Activated CD4-positive, alpha-beta memory T cell treated with anti-CD3 and anti-CD28 coated beads for 36 hours (primary cell): ENCODE measurements at regions not wholly inside any gene's neighbourhood (a gene's known extent, or its start where the extent isn't known, plus 50 kb on each side); places are given as distances from the start of the nearest gene placed in this dataset.

ENCODE experiments used
- CTCF ChIA-PET: fragments of 350-600 bp; sonication (Branson Sonifier 250); formaldehyde crosslinking; loops from one replicate; lab custom pipeline; 2021; ENCODE audit warnings: antibody characterized with exemption, inconsistent platforms; lab: Charles Lee
- POLR2A ChIA-PET: fragments of 350-600 bp; sonication (Branson Sonifier 250); formaldehyde crosslinking; loops from one replicate; lab custom pipeline; 2021; ENCODE audit warnings: antibody characterized with exemption; lab: Charles Lee
- DNase-seq: peaks from one replicate; pipeline ENCODE4 v3.0.0-alpha.2; 2020
- H3K27ac Mint-ChIP-seq: one replicate; pipeline ENCODE4 v1.8.0; 2021; ENCODE audit warnings: mixed read lengths
- H3K27me3 Mint-ChIP-seq: one replicate; pipeline ENCODE4 v1.8.0; 2021; ENCODE audit warnings: mixed read lengths
- H3K36me3 Mint-ChIP-seq: one replicate; pipeline ENCODE4 v1.8.0; 2021; ENCODE audit warnings: mixed read lengths
- H3K4me1 Mint-ChIP-seq: one replicate; pipeline ENCODE4 v1.8.0; 2021; ENCODE audit warnings: low read depth, mixed read lengths
- H3K4me3 Mint-ChIP-seq: one replicate; pipeline ENCODE4 v1.8.0; 2021; ENCODE audit warnings: mild to moderate bottlenecking, mixed read lengths
- H3K9me3 Mint-ChIP-seq: one replicate; pipeline ENCODE4 v1.8.0; 2021; ENCODE audit warnings: mixed read lengths
- intact Hi-C: fragments of 100-400 bp; cut with micrococcal nuclease; formaldehyde crosslinking; loops from one replicate; pipeline ENCODE4 v1.15.1; 2023

DNA sequence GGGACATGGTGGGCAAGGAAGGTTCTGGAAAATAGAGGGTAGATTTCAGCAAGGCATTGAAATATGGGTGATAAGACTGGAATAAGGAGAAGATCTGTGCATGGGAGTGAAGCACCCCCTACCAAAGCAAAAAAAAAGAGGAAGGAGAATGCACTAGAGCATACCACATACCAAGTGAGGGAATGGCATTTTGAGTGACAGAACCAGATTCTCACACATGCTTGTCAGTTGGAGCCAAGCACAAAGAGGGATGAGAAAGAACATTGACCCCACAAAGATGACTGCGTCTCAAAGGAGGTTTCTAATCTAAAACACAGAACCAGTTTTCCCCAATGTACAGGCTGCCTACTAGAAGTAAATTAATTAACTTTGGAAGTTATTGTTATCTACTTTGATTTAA lies 140.3 kb upstream of the SMAD1 start:
- no peak for DNase-seq
- intact Hi-C loops, result no loop called here
- Mint-ChIP-seq H3K4me3 (no peak overlapping the region), H3K27me3 (no peaks in the 10 kb centered on the region), H3K27ac (no peak overlapping the region), H3K36me3 (no peaks in the 10 kb centered on the region), H3K9me3 (no peaks in the 10 kb centered on the region), H3K4me1 (no peaks in the 10 kb centered on the region)
- ChIA-PET CTCF (no interaction called here), POLR2A (no interaction called here)

DNA sequence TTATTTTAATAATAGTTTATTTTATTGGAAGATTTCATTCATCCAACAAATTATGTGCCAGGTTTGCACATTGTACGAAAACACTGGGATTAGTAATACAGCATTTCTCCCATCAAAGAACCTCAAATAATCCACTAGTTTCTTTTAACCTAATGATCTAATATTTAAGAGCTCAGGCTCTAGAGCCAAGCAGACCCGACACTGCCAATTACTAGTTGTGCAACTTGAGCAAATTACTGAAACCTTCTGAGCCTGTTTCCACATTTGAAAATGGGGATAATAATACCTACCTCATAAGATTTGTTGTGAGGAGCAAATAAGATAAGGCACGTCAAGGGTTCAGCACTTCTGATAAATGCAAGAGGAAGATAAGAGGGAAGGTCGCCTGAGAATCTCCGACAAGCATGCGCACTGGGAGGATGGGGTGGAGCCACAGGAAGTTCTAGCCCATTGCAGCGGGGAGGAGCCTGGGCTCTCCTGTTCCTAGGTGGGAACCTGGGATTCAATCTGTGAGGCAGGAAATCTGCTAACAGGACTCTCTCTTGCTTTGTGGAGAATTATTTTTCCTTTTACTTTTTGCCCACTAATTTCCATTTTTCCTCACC lies 141.5 kb upstream of the SMAD1 start:
- H3K4me3 Mint-ChIP-seq, result no peak overlapping the region
- no peaks in the 10 kb centered on the region for H3K9me3 Mint-ChIP-seq
- DNase-seq, result no peak
- ChIA-PET CTCF (no interaction called here), POLR2A (no interaction called here)
- no peaks in the 10 kb centered on the region for H3K27me3 Mint-ChIP-seq
- H3K4me1 Mint-ChIP-seq, result no peaks in the 10 kb centered on the region
- H3K27ac Mint-ChIP-seq, result no peak overlapping the region
- intact Hi-C loops, result no loop called here
- no peaks in the 10 kb centered on the region for H3K36me3 Mint-ChIP-seq

DNA sequence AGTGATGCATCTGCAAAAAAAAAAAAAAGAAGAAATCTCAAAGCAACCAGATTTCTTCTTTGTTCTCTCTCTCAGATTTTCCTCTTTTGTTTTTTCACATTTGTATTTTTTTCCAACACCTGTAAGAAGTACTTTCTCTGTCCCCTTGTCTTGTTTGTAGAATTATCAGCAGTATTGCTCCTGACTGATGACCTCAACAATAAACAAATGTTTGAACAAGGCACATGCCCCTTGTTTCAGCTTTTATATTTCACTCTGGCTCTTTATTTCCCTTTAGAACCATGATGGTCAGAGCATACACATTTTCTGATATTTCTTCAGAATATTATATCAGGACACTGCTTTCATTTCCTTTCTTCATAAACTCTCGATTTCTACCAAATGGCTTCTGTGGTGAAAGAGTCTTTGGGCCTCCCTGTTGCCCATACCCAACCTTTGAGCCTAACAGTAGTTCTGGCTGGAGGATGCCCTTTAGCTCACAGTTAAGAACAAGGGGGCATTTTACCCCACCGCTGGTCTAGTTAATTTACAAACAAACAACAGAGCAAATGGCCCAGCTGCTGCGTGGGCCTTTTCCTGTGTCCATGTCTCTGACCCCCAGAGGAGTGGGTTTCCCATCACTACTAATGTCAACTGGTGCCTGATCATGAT lies 142.5 kb upstream of the SMAD1 start:
- DNase-seq, result no peak
- Mint-ChIP-seq H3K27ac (no peak overlapping the region), H3K36me3 (no peaks in the 10 kb centered on the region), H3K27me3 (no peaks in the 10 kb centered on the region), H3K4me1 (no peaks in the 10 kb centered on the region), H3K9me3 (no peaks in the 10 kb centered on the region), H3K4me3 (no peak overlapping the region)
- ChIA-PET CTCF (no interaction called here), POLR2A (interaction anchor here (0.6 kb wide), 1 partner anchor 9 kb away, joined by 3 read pairs; no protein-coding TSS in a partner anchor)
- intact Hi-C loops, result no loop called here

DNA sequence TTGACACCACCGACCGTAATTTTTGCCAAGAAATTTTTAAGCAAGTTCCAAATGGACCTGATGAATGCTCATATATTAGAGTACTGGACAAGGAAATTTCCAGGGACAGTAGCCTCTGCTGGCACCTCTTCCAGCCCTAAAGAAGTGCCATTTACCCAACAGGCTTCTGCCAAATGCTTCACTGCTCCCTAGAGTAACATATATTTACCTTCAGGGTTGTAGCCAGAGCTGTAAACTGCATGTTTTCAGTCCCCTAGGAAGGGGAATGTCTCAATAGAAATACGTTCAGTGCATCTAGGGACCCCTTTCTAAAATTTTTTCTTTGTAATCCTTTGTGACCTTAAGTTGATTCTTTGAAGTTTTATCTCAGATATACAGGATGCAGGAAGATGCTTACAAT lies 143.1 kb upstream of the SMAD1 start:
- no peaks in the 10 kb centered on the region for H3K4me1 Mint-ChIP-seq
- H3K9me3 Mint-ChIP-seq, result no peaks in the 10 kb centered on the region

DNA sequence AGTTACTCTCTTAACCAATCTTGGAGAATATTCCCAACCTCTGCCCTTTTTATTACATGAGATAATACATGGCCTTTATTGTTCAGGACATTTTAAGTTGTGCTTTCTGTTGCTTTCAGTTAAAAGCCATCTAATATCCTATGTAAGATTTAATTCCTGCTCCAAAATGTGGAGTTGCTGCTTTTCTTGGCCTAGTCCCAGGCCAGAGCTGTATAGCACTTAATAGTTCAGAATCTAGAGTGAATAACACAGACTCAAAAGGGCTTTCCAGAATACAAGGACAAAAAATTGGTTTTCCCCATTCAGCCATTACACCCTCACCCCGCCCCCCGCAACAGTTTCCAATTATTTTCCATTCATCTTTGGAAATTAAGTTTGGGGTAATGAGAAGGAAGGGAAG lies 144.3 kb upstream of the SMAD1 start:
- ChIA-PET POLR2A (no interaction called here), CTCF (no interaction called here)
- Mint-ChIP-seq H3K36me3 (no peaks in the 10 kb centered on the region), H3K27me3 (peaks cover 3% of the 10 kb centered on the region), H3K9me3 (no peaks in the 10 kb centered on the region), H3K4me3 (no peak overlapping the region), H3K4me1 (no peaks in the 10 kb centered on the region), H3K27ac (no peak overlapping the region)
- DNase-seq, result no peak
- intact Hi-C loops, result no loop called here

More for the DNA sequence above, 143.1 kb upstream of the SMAD1 start:
- Mint-ChIP-seq H3K36me3 (no peaks in the 10 kb centered on the region), H3K4me3 (no peak overlapping the region), H3K27me3 (no peaks in the 10 kb centered on the region), H3K27ac (no peak overlapping the region)
- intact Hi-C loops, result no loop called here
- POLR2A ChIA-PET, result no interaction called here
- CTCF ChIA-PET, result no interaction called here
- no peak for DNase-seq

DNA sequence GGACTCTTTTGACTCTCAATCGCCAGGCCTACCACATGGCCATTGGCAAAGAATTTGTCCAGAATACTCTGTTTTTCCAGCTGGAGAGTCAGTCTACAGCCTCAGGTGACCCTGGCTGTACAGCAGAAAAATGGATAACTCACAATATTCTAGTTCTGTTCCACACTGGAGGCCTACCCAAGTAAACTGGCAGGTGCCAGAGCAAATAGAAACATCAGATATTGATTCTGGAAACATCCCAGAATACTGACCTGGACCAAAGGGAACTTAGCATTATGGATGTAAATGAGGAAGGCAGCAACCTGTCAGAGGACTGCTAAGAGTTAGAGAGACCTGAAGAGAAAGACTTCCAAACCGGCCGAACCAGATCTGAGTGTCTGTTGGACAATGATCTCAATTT lies 147.9 kb upstream of the SMAD1 start:
- CTCF ChIA-PET, result no interaction called here

DNA sequence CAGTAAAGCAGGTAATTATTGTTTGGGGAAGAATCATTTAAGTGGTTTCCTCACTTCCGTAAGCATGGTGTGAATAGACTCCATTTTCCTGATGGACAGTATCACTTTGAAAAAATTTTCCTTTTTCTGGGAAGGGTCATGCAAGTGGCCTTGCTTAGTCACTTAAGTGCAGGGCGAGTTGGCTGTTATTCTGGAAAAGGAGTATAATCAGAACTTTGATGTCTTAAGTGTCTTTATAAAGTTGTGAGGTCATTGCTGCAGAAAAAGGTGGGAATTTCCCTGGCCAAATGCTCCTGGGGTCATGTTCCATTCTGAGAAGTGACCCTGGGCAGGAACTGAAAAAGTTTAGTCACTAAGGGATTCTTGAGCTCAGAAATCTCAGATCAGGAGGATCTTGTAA lies 146.1 kb upstream of the OTUD4 start:
- no peak overlapping the region for H3K4me3 Mint-ChIP-seq
- H3K27me3 Mint-ChIP-seq, result peaks cover 11% of the 10 kb centered on the region
- H3K36me3 Mint-ChIP-seq, result no peaks in the 10 kb centered on the region
- ChIA-PET POLR2A (no interaction called here), CTCF (no interaction called here)
- intact Hi-C loops, result no loop called here
- H3K4me1 Mint-ChIP-seq, result no peaks in the 10 kb centered on the region
- no peaks in the 10 kb centered on the region for H3K9me3 Mint-ChIP-seq
- no peak overlapping the region for H3K27ac Mint-ChIP-seq
- DNase-seq, result no peak

More for the DNA sequence above, 147.9 kb upstream of the SMAD1 start:
- Mint-ChIP-seq H3K27me3 (peaks cover 5% of the 10 kb centered on the region), H3K4me1 (no peaks in the 10 kb centered on the region), H3K9me3 (no peaks in the 10 kb centered on the region), H3K4me3 (no peak overlapping the region), H3K36me3 (no peaks in the 10 kb centered on the region), H3K27ac (no peak overlapping the region)
- intact Hi-C loops, result no loop called here
- DNase-seq, result no peak
- POLR2A ChIA-PET, result no interaction called here

DNA sequence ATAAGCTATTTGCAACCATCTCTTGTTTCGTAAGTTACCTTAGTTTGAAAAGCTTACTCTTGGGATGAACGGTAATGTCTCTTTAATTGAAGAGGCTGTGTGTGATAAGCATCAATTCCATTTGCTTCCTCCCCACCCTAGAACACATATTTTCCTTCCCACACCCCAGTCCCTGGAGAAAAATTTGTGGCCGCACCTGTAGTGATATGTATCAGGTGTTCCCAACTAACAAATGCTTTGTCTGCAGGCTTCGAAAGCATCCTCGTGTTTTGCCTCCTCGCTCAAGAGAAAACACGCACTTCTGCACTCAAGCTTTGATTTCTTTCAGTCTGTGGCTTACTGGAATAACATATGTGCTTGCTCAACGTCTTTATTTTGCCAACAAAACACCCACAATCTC lies 143.8 kb upstream of the OTUD4 start:
- intact Hi-C loops, result no loop called here

DNA sequence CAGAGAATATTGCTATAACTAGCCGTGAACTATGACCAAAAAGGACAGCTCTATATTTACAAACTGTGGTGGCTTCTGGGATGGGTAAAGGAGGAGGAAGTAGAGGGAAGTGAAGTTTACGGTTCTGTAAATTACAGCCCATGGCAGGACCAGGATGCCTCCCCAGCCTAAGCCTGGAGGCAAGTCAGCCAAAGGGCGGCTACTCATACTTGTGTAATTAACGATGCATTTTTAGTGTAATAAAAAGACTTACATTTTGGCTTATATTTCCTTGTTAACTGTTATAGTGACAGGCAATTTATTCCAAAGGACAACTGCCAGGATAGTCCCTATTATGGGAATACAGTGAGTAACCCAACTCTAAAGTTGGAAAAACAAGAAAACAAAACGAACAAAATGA lies 139.9 kb upstream of the OTUD4 start:
- H3K27me3 Mint-ChIP-seq, result peaks cover 12% of the 10 kb centered on the region
- H3K9me3 Mint-ChIP-seq, result no peaks in the 10 kb centered on the region
- POLR2A ChIA-PET, result no interaction called here
- intact Hi-C loops, result no loop called here
- CTCF ChIA-PET, result interaction anchor here (0.6 kb wide), 1 partner anchor 1150 kb away, joined by 3 read pairs; no protein-coding TSS in a partner anchor
- no peak overlapping the region for H3K4me3 Mint-ChIP-seq
- H3K4me1 Mint-ChIP-seq, result no peaks in the 10 kb centered on the region
- H3K27ac Mint-ChIP-seq, result no peak overlapping the region
- H3K36me3 Mint-ChIP-seq, result no peaks in the 10 kb centered on the region
- no peak for DNase-seq

More for the DNA sequence above, 143.8 kb upstream of the OTUD4 start:
- no peaks in the 10 kb centered on the region for H3K9me3 Mint-ChIP-seq
- no peak for DNase-seq
- no peaks in the 10 kb centered on the region for H3K36me3 Mint-ChIP-seq
- ChIA-PET CTCF (no interaction called here), POLR2A (no interaction called here)
- no peak overlapping the region for H3K4me3 Mint-ChIP-seq
- H3K27me3 Mint-ChIP-seq, result peaks cover 11% of the 10 kb centered on the region
- no peak overlapping the region for H3K27ac Mint-ChIP-seq
- no peaks in the 10 kb centered on the region for H3K4me1 Mint-ChIP-seq

DNA sequence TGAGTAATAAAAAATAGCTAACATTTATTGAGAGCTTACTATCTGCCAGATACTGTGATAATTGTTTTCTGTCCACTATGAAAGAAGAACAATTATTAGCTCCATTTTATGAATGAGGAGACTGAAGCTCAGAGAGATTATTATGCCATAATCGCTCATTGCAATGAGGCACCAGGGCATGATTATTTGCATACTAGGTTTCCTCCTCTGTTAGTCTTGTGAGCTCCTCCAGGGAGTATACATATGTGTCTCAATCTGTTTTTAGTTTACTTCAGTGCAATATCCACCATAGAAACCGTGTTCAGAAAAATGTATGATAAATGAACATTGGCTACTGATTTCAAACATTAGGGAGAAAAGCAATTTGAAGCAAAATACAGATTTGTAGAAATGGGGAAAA lies 139.4 kb upstream of the OTUD4 start:
- DNase-seq, result no peak
- Mint-ChIP-seq H3K9me3 (no peaks in the 10 kb centered on the region), H3K27ac (no peak overlapping the region), H3K27me3 (peaks cover 13% of the 10 kb centered on the region), H3K36me3 (no peaks in the 10 kb centered on the region), H3K4me3 (no peak overlapping the region), H3K4me1 (no peaks in the 10 kb centered on the region)
- ChIA-PET POLR2A (no interaction called here), CTCF (no interaction called here)
- intact Hi-C loops, result no loop called here

DNA sequence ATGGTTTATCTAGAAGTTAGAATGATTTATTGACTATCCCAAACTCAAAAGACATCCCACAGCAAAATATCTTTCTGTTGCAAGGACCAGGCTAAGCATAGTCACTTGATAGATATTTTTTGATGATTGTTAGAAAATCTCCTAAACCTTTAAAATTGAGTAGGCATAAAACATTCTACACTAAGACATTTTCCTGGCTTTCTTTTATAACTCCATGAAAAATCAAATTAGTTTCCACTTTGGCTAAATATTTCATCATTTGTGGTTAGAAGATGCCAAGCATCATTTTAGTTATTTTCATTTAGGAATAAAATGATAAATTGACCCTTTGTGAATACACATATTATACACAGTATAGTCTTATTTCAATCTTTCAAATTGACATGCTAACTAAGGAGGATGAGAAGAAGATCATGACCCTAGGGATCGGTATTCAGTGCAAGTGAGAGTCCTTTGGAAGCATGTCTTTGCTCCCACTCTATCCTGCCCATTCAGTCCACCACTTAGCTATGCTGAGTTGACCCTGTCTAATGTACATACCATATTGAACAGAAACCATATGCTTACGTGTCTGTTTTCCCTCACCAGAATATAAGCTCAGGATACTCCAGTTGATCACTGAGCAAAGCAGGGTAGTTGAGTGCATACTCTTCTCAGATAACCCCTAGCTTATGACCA lies 136.6 kb upstream of the OTUD4 start:
- ChIA-PET CTCF (no interaction called here), POLR2A (no interaction called here)
- H3K36me3 Mint-ChIP-seq, result no peaks in the 10 kb centered on the region
- no peak overlapping the region for H3K4me3 Mint-ChIP-seq
- H3K9me3 Mint-ChIP-seq, result no peaks in the 10 kb centered on the region
- H3K27me3 Mint-ChIP-seq, result peaks cover 13% of the 10 kb centered on the region
- no peaks in the 10 kb centered on the region for H3K4me1 Mint-ChIP-seq
- no peak overlapping the region for H3K27ac Mint-ChIP-seq
- intact Hi-C loops, result no loop called here
- DNase-seq, result no peak

DNA sequence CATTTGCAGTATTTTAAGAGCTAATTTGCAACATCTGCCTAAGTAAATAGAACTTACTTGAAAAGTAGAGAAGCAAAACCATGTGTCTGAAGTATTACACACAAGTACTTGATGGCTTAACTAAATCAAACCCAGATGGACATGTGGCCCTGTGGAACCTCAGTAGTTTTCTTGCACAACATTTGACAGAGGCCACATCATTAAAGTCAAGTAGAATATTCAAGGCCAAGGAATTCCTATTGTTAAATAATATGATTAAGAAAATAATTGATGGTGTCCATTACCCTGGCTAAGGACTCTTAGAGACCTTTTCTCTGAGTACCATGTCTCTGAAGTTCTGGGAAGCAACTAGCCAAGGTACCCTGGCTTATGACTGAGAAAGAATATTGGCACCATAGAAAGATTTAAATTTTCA lies 135.4 kb upstream of the OTUD4 start:
- no peaks in the 10 kb centered on the region for H3K4me1 Mint-ChIP-seq
- POLR2A ChIA-PET, result no interaction called here
- intact Hi-C loops, result no loop called here

More for the DNA sequence above, 135.4 kb upstream of the OTUD4 start:
- no peak overlapping the region for H3K4me3 Mint-ChIP-seq
- peaks cover 13% of the 10 kb centered on the region for H3K27me3 Mint-ChIP-seq
- no peaks in the 10 kb centered on the region for H3K36me3 Mint-ChIP-seq
- H3K27ac Mint-ChIP-seq, result no peak overlapping the region
- no peaks in the 10 kb centered on the region for H3K9me3 Mint-ChIP-seq
- no peak for DNase-seq
- CTCF ChIA-PET, result no interaction called here
